DND-41 (cell line): ENCODE measurements at regions not wholly inside any gene's neighbourhood (a gene's known extent, or its start where the extent isn't known, plus 50 kb on each side); places are given as distances from the start of the nearest gene placed in this dataset.

Experiments used
- EZH2 ChIP-seq: IDR thresholded peaks from 3 replicates; pipeline ENCODE4 v1.6.1; 2012; ENCODE audit warnings: borderline replicate concordance, low read depth, mild to moderate bottlenecking, moderate library complexity, low read length, inconsistent platforms; ENCODE audit not compliant: severe bottlenecking
- TF ChIP-seq, protein P1 (sequence below): IDR thresholded peaks from 2 replicates; pipeline ENCODE4 v1.5.1; 2012; ENCODE audit warnings: borderline replicate concordance, low read length, moderate library complexity, mild to moderate bottlenecking; ENCODE audit not compliant: poor library complexity, severe bottlenecking; ENCODE audit errors: extremely low read depth

DNA sequence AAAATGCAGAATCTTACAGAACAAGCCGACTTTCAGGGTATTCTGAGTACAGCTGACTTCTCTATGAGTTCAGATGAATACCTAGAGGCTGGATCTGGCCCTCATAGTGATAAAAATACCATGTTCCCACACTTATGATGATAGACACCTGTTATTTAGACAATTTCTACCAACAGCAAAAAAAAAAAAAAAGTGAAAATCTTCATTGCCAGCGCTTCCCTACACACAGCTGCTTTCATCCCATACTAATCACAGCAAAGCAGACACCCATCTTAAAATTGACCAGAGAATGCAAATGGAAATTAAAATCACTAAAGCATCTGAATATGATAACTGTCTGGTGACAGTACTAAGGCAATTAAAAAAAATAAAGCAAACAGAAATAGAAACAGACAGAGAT, 132.1 kb upstream of the ADGRL3 start:
- TF ChIP-seq, protein P1, sequence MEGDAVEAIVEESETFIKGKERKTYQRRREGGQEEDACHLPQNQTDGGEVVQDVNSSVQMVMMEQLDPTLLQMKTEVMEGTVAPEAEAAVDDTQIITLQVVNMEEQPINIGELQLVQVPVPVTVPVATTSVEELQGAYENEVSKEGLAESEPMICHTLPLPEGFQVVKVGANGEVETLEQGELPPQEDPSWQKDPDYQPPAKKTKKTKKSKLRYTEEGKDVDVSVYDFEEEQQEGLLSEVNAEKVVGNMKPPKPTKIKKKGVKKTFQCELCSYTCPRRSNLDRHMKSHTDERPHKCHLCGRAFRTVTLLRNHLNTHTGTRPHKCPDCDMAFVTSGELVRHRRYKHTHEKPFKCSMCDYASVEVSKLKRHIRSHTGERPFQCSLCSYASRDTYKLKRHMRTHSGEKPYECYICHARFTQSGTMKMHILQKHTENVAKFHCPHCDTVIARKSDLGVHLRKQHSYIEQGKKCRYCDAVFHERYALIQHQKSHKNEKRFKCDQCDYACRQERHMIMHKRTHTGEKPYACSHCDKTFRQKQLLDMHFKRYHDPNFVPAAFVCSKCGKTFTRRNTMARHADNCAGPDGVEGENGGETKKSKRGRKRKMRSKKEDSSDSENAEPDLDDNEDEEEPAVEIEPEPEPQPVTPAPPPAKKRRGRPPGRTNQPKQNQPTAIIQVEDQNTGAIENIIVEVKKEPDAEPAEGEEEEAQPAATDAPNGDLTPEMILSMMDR = no peak
- no peak for TF ChIP-seq EZH2
